Osteoblast (primary cell): ENCODE measurements at regions not wholly inside any gene's neighbourhood (a gene's known extent, or its start where the extent isn't known, plus 50 kb on each side); places are given as distances from the start of the nearest gene placed in this dataset.

Experiments used
- DNase-seq: peaks from one replicate; pipeline ENCODE4 v3.0.0; 2011; ENCODE audit warnings: low spot score, mixed read lengths; ENCODE audit not compliant: insufficient read length; ENCODE audit errors: missing footprints
- H2AFZ ChIP-seq: 2 replicates; pipeline ENCODE4 v1.6.0; 2011; ENCODE audit warnings: mild to moderate bottlenecking, low read length
- H3K27ac ChIP-seq: 2 replicates; pipeline ENCODE4 v1.5.1; 2011; ENCODE audit warnings: mild to moderate bottlenecking, low read depth, low read length, moderate library complexity
- H3K27me3 ChIP-seq: 2 replicates; pipeline ENCODE4 v1.6.0; 2012; ENCODE audit warnings: mild to moderate bottlenecking, control low read depth, inconsistent platforms, low read length, moderate library complexity; ENCODE audit not compliant: insufficient read depth
- H3K36me3 ChIP-seq: 2 replicates; pipeline ENCODE4 v1.5.1; 2011; ENCODE audit warnings: mild to moderate bottlenecking, low read length, control low read depth, moderate library complexity; ENCODE audit not compliant: insufficient read depth
- H3K4me1 ChIP-seq: 2 replicates; pipeline ENCODE4 v1.5.1; 2011; ENCODE audit warnings: mild to moderate bottlenecking, low read length, control low read depth, moderate library complexity; ENCODE audit not compliant: insufficient read depth
- H3K4me2 ChIP-seq: 2 replicates; pipeline ENCODE4 v1.6.0; 2011; ENCODE audit warnings: mild to moderate bottlenecking, low read length; ENCODE audit not compliant: insufficient read depth
- H3K4me3 ChIP-seq: fragments of 200-600 bp; sonication (generic); 3 replicates; pipeline ENCODE4 v1.5.1; 2012; ENCODE audit warnings: mild to moderate bottlenecking, low read length, inconsistent platforms; ENCODE audit not compliant: insufficient read depth
- H3K79me2 ChIP-seq: 2 replicates; pipeline ENCODE4 v1.6.0; 2012; ENCODE audit warnings: mild to moderate bottlenecking, low read length, control low read depth, inconsistent platforms; ENCODE audit not compliant: insufficient read depth
- H3K9me3 ChIP-seq: 2 replicates; pipeline ENCODE4 v1.5.1; 2011; ENCODE audit warnings: low read depth, low read length, control low read depth
- H4K20me1 ChIP-seq: 2 replicates; pipeline ENCODE4 v1.6.0; 2012; ENCODE audit warnings: mild to moderate bottlenecking, low read length, control low read depth; ENCODE audit not compliant: insufficient read depth
- CTCF ChIP-seq: IDR thresholded peaks from 2 replicates; pipeline ENCODE4 v1.5.1; 2011; ENCODE audit warnings: mild to moderate bottlenecking, low read depth, low read length, moderate library complexity; ENCODE audit errors: extremely low read depth

GRCh38 chr12:25822281-25822680 lies 136.2 kb upstream of the RASSF8 start:
- TF ChIP-seq CTCF, result no peak
- Histone ChIP-seq H2AFZ (no peak overlapping the region), H3K4me3 (no peak overlapping the region), H3K4me1 (no peaks in the 10 kb centered on the region), H3K4me2 (no peak overlapping the region), H3K27ac (no peak overlapping the region), H3K79me2 (no peaks in the 10 kb centered on the region), H3K27me3 (peaks cover 16% of the 10 kb centered on the region), H3K36me3 (no peaks in the 10 kb centered on the region), H3K9me3 (peaks cover 1% of the 10 kb centered on the region), H4K20me1 (no peaks in the 10 kb centered on the region)
- no peak for DNase-seq

- H3K4me3 ChIP-seq, result no peak overlapping the region
- no peak overlapping the region for H2AFZ ChIP-seq
- no peak for TF ChIP-seq CTCF
- no peaks in the 10 kb centered on the region for H3K36me3 ChIP-seq
- H3K4me2 ChIP-seq, result no peak overlapping the region
- no peaks in the 10 kb centered on the region for H3K9me3 ChIP-seq
- peaks cover 15% of the 10 kb centered on the region for H3K4me1 ChIP-seq
- no peaks in the 10 kb centered on the region for H3K79me2 ChIP-seq
- DNase-seq, result no peak
- no peak overlapping the region for H3K27ac ChIP-seq
- no peaks in the 10 kb centered on the region for H4K20me1 ChIP-seq
- H3K27me3 ChIP-seq, result peaks cover 9% of the 10 kb centered on the region
Observed at GRCh38 chr12:25824734-25825133, 133.7 kb upstream of the RASSF8 start.

- Histone ChIP-seq H3K79me2 (no peaks in the 10 kb centered on the region), H3K27ac (no peak overlapping the region), H4K20me1 (no peaks in the 10 kb centered on the region), H3K4me1 (peaks cover 21% of the 10 kb centered on the region), H3K4me3 (no peak overlapping the region), H3K27me3 (peaks cover 9% of the 10 kb centered on the region), H2AFZ (no peak overlapping the region), H3K4me2 (no peak overlapping the region), H3K9me3 (no peaks in the 10 kb centered on the region), H3K36me3 (no peaks in the 10 kb centered on the region)
- peak; percentile 38 for TF ChIP-seq CTCF
- no peak for DNase-seq
Observed at GRCh38 chr12:25825446-25825845, 133.0 kb upstream of the RASSF8 start.

- Histone ChIP-seq H3K4me3 (no peak overlapping the region), H3K79me2 (no peaks in the 10 kb centered on the region), H3K36me3 (no peaks in the 10 kb centered on the region), H3K27ac (no peak overlapping the region), H3K4me1 (peaks cover 21% of the 10 kb centered on the region), H3K4me2 (no peak overlapping the region), H3K27me3 (peaks cover 9% of the 10 kb centered on the region), H3K9me3 (no peaks in the 10 kb centered on the region), H2AFZ (no peak overlapping the region), H4K20me1 (no peaks in the 10 kb centered on the region)
- no peak for DNase-seq
- TF ChIP-seq CTCF, result no peak
Observed at GRCh38 chr12:25827141-25827540, 131.3 kb upstream of the RASSF8 start.
